ENCODE measurements at regions not wholly inside any gene's neighbourhood (a gene's known extent, or its start where the extent isn't known, plus 50 kb on each side); places are given as distances from the start of the nearest gene placed in this dataset.
"Not testable (repeated sequence)": the region's sequence is repeated elsewhere in the genome, so short reads cannot be mapped to it uniquely, and the experiment has no call there.

GRCh38 chr15:22239806-22240180, 159.5 kb downstream of the OR4M2 start:
- no peaks in the 10 kb centered on the region for H3K4me1 ChIP-seq (ENCODE audit: low read depth)
- H3K36me3 ChIP-seq (ENCODE audit: low read depth), result no peaks in the 10 kb centered on the region
- peaks cover 83% of the 10 kb centered on the region for H3K9me3 ChIP-seq
- ATAC-seq (no peak), DNase-seq (no peak)
- H3K4me3 ChIP-seq, result no peak overlapping the region
- no peak for TF ChIP-seq CTCF (IDR thresholded peaks at IDR 0.05)
- intact Hi-C loops (cut with DNase I, micrococcal nuclease), result no loop called here

GRCh38 chr15:22240403-22240802, 160.1 kb downstream of the OR4M2 start:
- H3K4me1 ChIP-seq (ENCODE audit: low read depth), result no peaks in the 10 kb centered on the region
- TF ChIP-seq CTCF (IDR thresholded peaks at IDR 0.05), result no peak
- no peaks in the 10 kb centered on the region for H3K36me3 ChIP-seq (ENCODE audit: low read depth)
- DNase-seq (no peak), ATAC-seq (no peak)
- peaks cover 81% of the 10 kb centered on the region for H3K9me3 ChIP-seq
- intact Hi-C loops (cut with DNase I, micrococcal nuclease), result no loop called here
- no peak overlapping the region for H3K4me3 ChIP-seq

GRCh38 chr15:22240986-22241385, 160.7 kb downstream of the OR4M2 start:
- intact Hi-C loops (cut with DNase I, micrococcal nuclease), result no loop called here
- no peaks in the 10 kb centered on the region for H3K4me1 ChIP-seq (ENCODE audit: low read depth)
- no peak for ATAC-seq
- no peak for TF ChIP-seq CTCF (IDR thresholded peaks at IDR 0.05)
- H3K9me3 ChIP-seq, result peaks cover 79% of the 10 kb centered on the region
- no peaks in the 10 kb centered on the region for H3K36me3 ChIP-seq (ENCODE audit: low read depth)
- H3K4me3 ChIP-seq, result no peak overlapping the region
- peak in 2 of 3 donors; percentile 11 to 32 for DNase-seq

DNA sequence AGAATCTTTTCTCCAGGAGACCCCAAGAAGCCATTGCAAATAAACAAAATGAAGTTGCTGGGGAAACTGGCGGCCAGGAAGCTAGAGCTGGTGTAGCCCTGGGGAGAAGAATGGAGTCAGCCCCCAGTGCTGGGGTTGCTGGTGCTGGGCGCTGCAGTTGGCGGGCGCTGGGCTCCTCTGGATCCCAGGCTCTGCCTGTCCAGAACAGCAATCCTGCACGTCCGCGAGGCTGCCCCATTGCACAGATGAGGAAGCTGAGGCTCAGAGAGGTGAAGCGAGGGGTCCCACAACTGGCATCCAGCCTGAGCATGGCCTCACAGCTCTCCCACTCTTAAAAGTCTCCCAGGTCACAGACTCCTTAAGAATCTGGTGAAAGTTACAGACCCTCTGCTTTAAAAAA, 161.1 kb downstream of the OR4M2 start:
- intact Hi-C loops (cut with DNase I, micrococcal nuclease), result no loop called here
- H3K36me3 ChIP-seq (ENCODE audit: low read depth), result no peaks in the 10 kb centered on the region
- no peak for TF ChIP-seq CTCF (IDR thresholded peaks at IDR 0.05)
- peak in 1 of 3 donors; percentile 28 for DNase-seq
- no peaks in the 10 kb centered on the region for H3K4me1 ChIP-seq (ENCODE audit: low read depth)
- ATAC-seq, result no peak
- peaks cover 77% of the 10 kb centered on the region for H3K9me3 ChIP-seq
- no peak overlapping the region for H3K4me3 ChIP-seq

- H3K4me3 ChIP-seq; ATAC-seq; DNase-seq; intact Hi-C loops (cut with DNase I, micrococcal nuclease); H3K4me1 ChIP-seq (ENCODE audit: low read depth); H3K36me3 ChIP-seq (ENCODE audit: low read depth): not testable (repeated sequence)
- H3K9me3 ChIP-seq, result peaks cover 77% of the 10 kb centered on the region
Observed at GRCh38 chr15:22242311-22242710, 162.0 kb downstream of the OR4M2 start.

DNA sequence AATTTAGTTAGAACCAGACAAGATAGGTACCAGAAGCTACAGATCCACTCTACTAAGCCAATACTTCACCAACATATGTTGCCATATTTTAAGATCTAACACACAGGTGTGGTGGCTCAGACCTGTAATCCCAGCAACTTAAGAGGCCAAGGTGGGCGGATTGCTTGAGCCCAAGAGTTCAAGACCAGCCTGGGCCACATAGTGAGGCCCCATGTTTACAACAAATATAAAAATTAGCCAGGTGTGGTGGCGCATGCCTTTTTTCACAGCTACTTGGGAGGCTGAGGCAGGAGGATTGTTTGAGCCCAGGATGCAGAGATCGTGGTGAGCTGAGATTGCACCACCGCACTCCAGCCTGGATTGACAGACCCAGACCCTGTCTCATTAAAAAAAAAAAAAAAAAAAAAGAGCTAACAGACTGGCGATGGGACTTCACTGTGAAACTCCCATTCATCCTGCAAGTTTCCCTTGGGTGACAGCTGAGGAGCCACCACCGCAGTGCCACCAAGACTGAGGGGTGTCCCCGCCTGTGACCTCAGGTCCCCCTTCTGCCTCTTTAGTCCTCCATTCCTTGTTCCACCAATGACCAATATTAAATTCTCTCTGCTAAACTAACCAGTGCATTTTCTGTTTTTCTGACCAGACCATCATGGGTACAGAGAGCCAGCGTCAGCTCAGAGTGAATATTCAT, 163.3 kb downstream of the OR4M2 start:
- Histone ChIP-seq H3K9me3 (peaks cover 78% of the 10 kb centered on the region), H3K4me3 (no peak overlapping the region), H3K36me3 (ENCODE audit: low read depth) (no peaks in the 10 kb centered on the region), H3K4me1 (ENCODE audit: low read depth) (no peaks in the 10 kb centered on the region)
- intact Hi-C loops (cut with DNase I, micrococcal nuclease), result no loop called here
- ATAC-seq (no peak), DNase-seq (no peak)
- no peak for TF ChIP-seq CTCF (IDR thresholded peaks at IDR 0.05)

DNA sequence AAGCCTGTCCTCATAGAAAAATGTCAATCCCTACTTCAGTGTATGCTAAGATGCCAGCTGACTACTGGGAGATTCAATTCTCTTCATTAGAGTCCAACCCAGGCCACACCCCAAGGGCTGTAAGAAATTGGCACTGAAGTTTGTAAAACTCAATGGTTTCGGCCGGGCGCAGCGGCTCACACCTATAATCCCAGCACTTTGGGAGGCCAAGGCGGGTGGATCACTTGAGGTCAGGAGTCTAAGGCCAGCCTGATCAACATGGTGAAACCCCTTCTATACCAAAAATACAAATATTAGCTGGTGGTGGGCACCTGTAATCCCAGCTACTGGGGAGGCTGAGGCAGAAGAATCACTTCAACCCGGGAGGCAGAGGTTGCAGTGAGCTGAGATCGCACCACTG, 169.2 kb downstream of the OR4M2 start:
- H3K36me3 ChIP-seq (ENCODE audit: low read depth); H3K4me3 ChIP-seq; intact Hi-C loops (cut with DNase I, micrococcal nuclease); ATAC-seq; H3K4me1 ChIP-seq (ENCODE audit: low read depth); DNase-seq: not testable (repeated sequence)
- H3K9me3 ChIP-seq, result peaks cover 80% of the 10 kb centered on the region

GRCh38 chr15:22250501-22251290, 170.4 kb downstream of the OR4M2 start:
- H3K9me3 ChIP-seq, result peaks cover 77% of the 10 kb centered on the region
- H3K4me1 ChIP-seq (ENCODE audit: low read depth); intact Hi-C loops (cut with DNase I, micrococcal nuclease); H3K4me3 ChIP-seq; ATAC-seq; H3K36me3 ChIP-seq (ENCODE audit: low read depth); DNase-seq: not testable (repeated sequence)
